ENCODE measurements at regions not wholly inside any gene's neighbourhood (a gene's known extent, or its start where the extent isn't known, plus 50 kb on each side); places are given as distances from the start of the nearest gene placed in this dataset.
"Not testable (repeated sequence)": the region's sequence is repeated elsewhere in the genome, so short reads cannot be mapped to it uniquely, and the experiment has no call there.

GRCh38 chr16:22572331-22573224 is 61.9 kb downstream of the NPIPB5 start:
- H3K36me3 ChIP-seq (replicated peaks; ENCODE audit: insufficient read depth, low read depth); H4K20me1 ChIP-seq (ENCODE audit: insufficient read depth, poor library complexity, severe bottlenecking); H3K79me2 ChIP-seq; H3K27ac ChIP-seq; H2AFZ ChIP-seq; H3K4me1 ChIP-seq (ENCODE audit: insufficient read depth); DNase-seq (ENCODE audit: low spot score); H3K4me3 ChIP-seq; H3K9me2 ChIP-seq (replicated peaks; ENCODE audit: insufficient read depth); H3K9me3 ChIP-seq (ENCODE audit: low read depth); H3K4me2 ChIP-seq: not testable (repeated sequence)
- WGBS (ENCODE audit: low lambda C conversion rate, missing lambda C conversion rate): 84% methylated on average over 4 of the region's 11 CpGs
- H3K27me3 ChIP-seq: peaks cover 16% of the 10 kb centered on the region

- H2AFZ ChIP-seq: not testable (repeated sequence)
Observed at GRCh38 chr16:22573225-22573530, 62.5 kb downstream of the NPIPB5 start.

GRCh38 chr16:22576506-22576905 is 65.8 kb downstream of the NPIPB5 start:
- H3K9me3 ChIP-seq (ENCODE audit: low read depth): not testable (repeated sequence)

More at GRCh38 chr16:22573225-22573530, 62.5 kb downstream of the NPIPB5 start:
- H3K9me2 ChIP-seq (replicated peaks; ENCODE audit: insufficient read depth); H3K4me3 ChIP-seq; H3K79me2 ChIP-seq; H3K36me3 ChIP-seq (replicated peaks; ENCODE audit: insufficient read depth, low read depth); H3K4me2 ChIP-seq; DNase-seq (ENCODE audit: low spot score); H3K27ac ChIP-seq; H3K9me3 ChIP-seq (ENCODE audit: low read depth); H3K4me1 ChIP-seq (ENCODE audit: insufficient read depth); H4K20me1 ChIP-seq (ENCODE audit: insufficient read depth, poor library complexity, severe bottlenecking): not testable (repeated sequence)
- no CpG with 5 or more reads among the region's 26 CpGs for WGBS (ENCODE audit: low lambda C conversion rate, missing lambda C conversion rate)
- H3K27me3 ChIP-seq: peaks cover 16% of the 10 kb centered on the region

GRCh38 chr16:22583195-22583594 is 72.5 kb downstream of the NPIPB5 start:
- DNase-seq (ENCODE audit: low spot score): not testable (repeated sequence)

More at GRCh38 chr16:22576506-22576905, 65.8 kb downstream of the NPIPB5 start:
- not testable (repeated sequence) for H3K9me2 ChIP-seq (replicated peaks; ENCODE audit: insufficient read depth); DNase-seq (ENCODE audit: low spot score); H4K20me1 ChIP-seq (ENCODE audit: insufficient read depth, poor library complexity, severe bottlenecking); H3K79me2 ChIP-seq; H3K36me3 ChIP-seq (replicated peaks; ENCODE audit: insufficient read depth, low read depth); H3K4me1 ChIP-seq (ENCODE audit: insufficient read depth); H3K4me2 ChIP-seq; H3K27ac ChIP-seq; H3K4me3 ChIP-seq; H2AFZ ChIP-seq
- peaks cover 16% of the 10 kb centered on the region for H3K27me3 ChIP-seq
- WGBS (ENCODE audit: low lambda C conversion rate, missing lambda C conversion rate): 76% methylated on average over 6 of the region's 6 CpGs

GRCh38 chr16:22584459-22584858 is 73.8 kb downstream of the NPIPB5 start:
- not testable (repeated sequence) for H2AFZ ChIP-seq; H3K9me2 ChIP-seq (replicated peaks; ENCODE audit: insufficient read depth)

More at GRCh38 chr16:22583195-22583594, 72.5 kb downstream of the NPIPB5 start:
- H3K27ac ChIP-seq; H4K20me1 ChIP-seq (ENCODE audit: insufficient read depth, poor library complexity, severe bottlenecking); H3K9me2 ChIP-seq (replicated peaks; ENCODE audit: insufficient read depth); H3K9me3 ChIP-seq (ENCODE audit: low read depth); H3K4me2 ChIP-seq; H3K79me2 ChIP-seq; H3K36me3 ChIP-seq (replicated peaks; ENCODE audit: insufficient read depth, low read depth); H3K4me3 ChIP-seq; H2AFZ ChIP-seq; H3K27me3 ChIP-seq; H3K4me1 ChIP-seq (ENCODE audit: insufficient read depth): not testable (repeated sequence)
- 95% methylated on average over 6 of the region's 6 CpGs for WGBS (ENCODE audit: low lambda C conversion rate, missing lambda C conversion rate)

GRCh38 chr16:22584941-22585340 is 74.2 kb downstream of the NPIPB5 start:
- H3K4me3 ChIP-seq; H2AFZ ChIP-seq; H3K4me1 ChIP-seq (ENCODE audit: insufficient read depth); H3K36me3 ChIP-seq (replicated peaks; ENCODE audit: insufficient read depth, low read depth); H4K20me1 ChIP-seq (ENCODE audit: insufficient read depth, poor library complexity, severe bottlenecking); H3K9me2 ChIP-seq (replicated peaks; ENCODE audit: insufficient read depth); H3K4me2 ChIP-seq; H3K27me3 ChIP-seq; H3K79me2 ChIP-seq; DNase-seq (ENCODE audit: low spot score); H3K9me3 ChIP-seq (ENCODE audit: low read depth); H3K27ac ChIP-seq: not testable (repeated sequence)
- no CpG with 5 or more reads among the region's 5 CpGs for WGBS (ENCODE audit: low lambda C conversion rate, missing lambda C conversion rate)

More at GRCh38 chr16:22584459-22584858, 73.8 kb downstream of the NPIPB5 start:
- H4K20me1 ChIP-seq (ENCODE audit: insufficient read depth, poor library complexity, severe bottlenecking); H3K4me2 ChIP-seq; H3K27me3 ChIP-seq; H3K9me3 ChIP-seq (ENCODE audit: low read depth); H3K27ac ChIP-seq; H3K79me2 ChIP-seq; H3K36me3 ChIP-seq (replicated peaks; ENCODE audit: insufficient read depth, low read depth); H3K4me1 ChIP-seq (ENCODE audit: insufficient read depth); DNase-seq (ENCODE audit: low spot score); H3K4me3 ChIP-seq: not testable (repeated sequence)
- 97% methylated on average over 2 of the region's 3 CpGs for WGBS (ENCODE audit: low lambda C conversion rate, missing lambda C conversion rate)

GRCh38 chr16:22585431-22585830 is 74.7 kb downstream of the NPIPB5 start:
- not testable (repeated sequence) for H3K4me2 ChIP-seq; H3K27ac ChIP-seq; H3K9me3 ChIP-seq (ENCODE audit: low read depth); H3K79me2 ChIP-seq; H2AFZ ChIP-seq; H3K4me3 ChIP-seq; H4K20me1 ChIP-seq (ENCODE audit: insufficient read depth, poor library complexity, severe bottlenecking); H3K9me2 ChIP-seq (replicated peaks; ENCODE audit: insufficient read depth); DNase-seq (ENCODE audit: low spot score); H3K4me1 ChIP-seq (ENCODE audit: insufficient read depth); H3K27me3 ChIP-seq; H3K36me3 ChIP-seq (replicated peaks; ENCODE audit: insufficient read depth, low read depth)
- 77% methylated on average over 3 of the region's 3 CpGs for WGBS (ENCODE audit: low lambda C conversion rate, missing lambda C conversion rate)

- H3K36me3 ChIP-seq (replicated peaks; ENCODE audit: insufficient read depth, low read depth): not testable (repeated sequence)
Observed at GRCh38 chr16:22586732-22587131, 76.0 kb downstream of the NPIPB5 start.

GRCh38 chr16:22589757-22590156 is 79.1 kb downstream of the NPIPB5 start:
- H3K4me1 ChIP-seq (ENCODE audit: insufficient read depth); H3K36me3 ChIP-seq (replicated peaks; ENCODE audit: insufficient read depth, low read depth); H3K27me3 ChIP-seq; H4K20me1 ChIP-seq (ENCODE audit: insufficient read depth, poor library complexity, severe bottlenecking); H3K79me2 ChIP-seq; H3K4me2 ChIP-seq; H3K9me2 ChIP-seq (replicated peaks; ENCODE audit: insufficient read depth); H3K27ac ChIP-seq; H3K9me3 ChIP-seq (ENCODE audit: low read depth); H3K4me3 ChIP-seq; DNase-seq (ENCODE audit: low spot score); H2AFZ ChIP-seq: not testable (repeated sequence)
- WGBS (ENCODE audit: low lambda C conversion rate, missing lambda C conversion rate): 95% methylated on average over 4 of the region's 4 CpGs

More at GRCh38 chr16:22586732-22587131, 76.0 kb downstream of the NPIPB5 start:
- not testable (repeated sequence) for H3K9me2 ChIP-seq (replicated peaks; ENCODE audit: insufficient read depth); H2AFZ ChIP-seq; H3K4me2 ChIP-seq; H4K20me1 ChIP-seq (ENCODE audit: insufficient read depth, poor library complexity, severe bottlenecking); DNase-seq (ENCODE audit: low spot score); H3K27me3 ChIP-seq; H3K27ac ChIP-seq; H3K4me1 ChIP-seq (ENCODE audit: insufficient read depth); H3K4me3 ChIP-seq; H3K9me3 ChIP-seq (ENCODE audit: low read depth); H3K79me2 ChIP-seq
- 50% methylated on average over 2 of the region's 5 CpGs for WGBS (ENCODE audit: low lambda C conversion rate, missing lambda C conversion rate)

Data from hepatocyte (in vitro differentiated cells).